ENCODE measurements at regions not wholly inside any gene's neighbourhood (a gene's known extent, or its start where the extent isn't known, plus 50 kb on each side); places are given as distances from the start of the nearest gene placed in this dataset.
A peak's percentile ranks its signal among the peaks of the same experiment; 100 is the strongest.

DNA sequence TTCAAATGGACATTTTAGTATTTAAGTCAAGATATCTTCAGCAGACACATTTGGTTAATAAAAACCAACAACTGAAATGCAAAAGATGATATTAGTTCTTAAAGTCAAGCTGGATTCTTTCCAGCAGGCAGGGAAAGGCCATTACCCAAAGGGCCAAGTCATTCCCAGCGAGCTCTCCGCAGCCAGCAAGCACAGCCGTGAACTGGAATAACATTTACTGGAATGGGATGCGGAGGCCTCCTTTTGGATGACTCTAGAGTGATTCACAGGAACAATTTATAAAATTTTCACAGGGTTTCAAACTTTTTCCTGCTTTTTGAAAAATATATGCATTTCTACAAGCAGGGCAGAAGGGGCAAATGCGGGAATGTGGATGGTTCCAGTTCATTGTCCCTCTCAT lies 76.6 kb upstream of the DAB2 start:
- peak; percentile 61 for DNase-seq
- intact Hi-C loops (cut with DNase I; ENCODE audit: low total_unique reads) = no loop called here
- Histone ChIP-seq H3K4me1 (no peaks in the 10 kb centered on the region), H3K27ac (peak overlapping the region in 1 of 2 donors; percentile 18), H3K36me3 (ENCODE audit: low read depth, missing control alignments) (no peaks in the 10 kb centered on the region), H3K9me3 (no peaks in the 10 kb centered on the region), H3K4me3 (no peak overlapping the region), H3K27me3 (no peaks in the 10 kb centered on the region)
- no peak for TF ChIP-seq POLR2A (IDR thresholded peaks at IDR 0.05)
- TF ChIP-seq, protein P1, sequence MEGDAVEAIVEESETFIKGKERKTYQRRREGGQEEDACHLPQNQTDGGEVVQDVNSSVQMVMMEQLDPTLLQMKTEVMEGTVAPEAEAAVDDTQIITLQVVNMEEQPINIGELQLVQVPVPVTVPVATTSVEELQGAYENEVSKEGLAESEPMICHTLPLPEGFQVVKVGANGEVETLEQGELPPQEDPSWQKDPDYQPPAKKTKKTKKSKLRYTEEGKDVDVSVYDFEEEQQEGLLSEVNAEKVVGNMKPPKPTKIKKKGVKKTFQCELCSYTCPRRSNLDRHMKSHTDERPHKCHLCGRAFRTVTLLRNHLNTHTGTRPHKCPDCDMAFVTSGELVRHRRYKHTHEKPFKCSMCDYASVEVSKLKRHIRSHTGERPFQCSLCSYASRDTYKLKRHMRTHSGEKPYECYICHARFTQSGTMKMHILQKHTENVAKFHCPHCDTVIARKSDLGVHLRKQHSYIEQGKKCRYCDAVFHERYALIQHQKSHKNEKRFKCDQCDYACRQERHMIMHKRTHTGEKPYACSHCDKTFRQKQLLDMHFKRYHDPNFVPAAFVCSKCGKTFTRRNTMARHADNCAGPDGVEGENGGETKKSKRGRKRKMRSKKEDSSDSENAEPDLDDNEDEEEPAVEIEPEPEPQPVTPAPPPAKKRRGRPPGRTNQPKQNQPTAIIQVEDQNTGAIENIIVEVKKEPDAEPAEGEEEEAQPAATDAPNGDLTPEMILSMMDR (IDR thresholded peaks at IDR 0.05) = no peak
- 56 to 64% methylated on average over 5 of the region's 5 CpGs for WGBS, 2 donors

DNA sequence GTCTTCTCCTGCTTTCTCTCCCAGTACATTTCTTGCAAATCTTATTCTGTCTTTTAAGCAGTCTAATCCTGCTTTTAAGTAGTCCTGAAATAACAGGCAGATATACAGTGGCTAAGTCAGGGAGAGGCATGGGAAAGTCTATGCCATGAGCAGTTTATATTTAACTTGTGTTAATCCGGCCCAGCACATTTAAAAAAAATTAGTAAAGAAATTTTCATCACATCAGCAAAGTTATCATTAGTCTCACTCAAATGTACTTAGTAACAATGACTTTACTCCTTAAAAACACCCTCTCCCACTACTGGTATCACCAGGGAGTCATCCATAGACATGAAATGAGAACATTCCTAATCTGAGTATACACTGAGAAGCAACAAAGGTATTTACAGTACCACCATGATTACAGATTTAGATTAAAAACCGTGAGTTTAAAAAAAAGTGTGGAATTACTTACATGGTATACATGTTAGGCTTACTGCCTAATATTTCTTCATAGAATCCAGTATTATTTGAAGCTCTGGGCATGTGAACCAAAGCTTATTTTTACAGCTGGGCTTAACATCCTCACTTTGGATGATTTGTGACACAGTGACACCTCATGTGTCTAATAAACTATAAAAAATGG lies 75.9 kb upstream of the DAB2 start:
- intact Hi-C loops (cut with DNase I; ENCODE audit: low total_unique reads) = no loop called here
- Histone ChIP-seq H3K4me3 (no peak overlapping the region), H3K9me3 (no peaks in the 10 kb centered on the region), H3K27ac (no peak overlapping the region), H3K36me3 (ENCODE audit: low read depth, missing control alignments) (no peaks in the 10 kb centered on the region), H3K27me3 (no peaks in the 10 kb centered on the region), H3K4me1 (no peaks in the 10 kb centered on the region)
- TF ChIP-seq, protein P1 (IDR thresholded peaks at IDR 0.05) = no peak
- TF ChIP-seq POLR2A (IDR thresholded peaks at IDR 0.05) = no peak
- DNase-seq = no peak
- 53 to 62% methylated on average over 2 of the region's 2 CpGs for whole genome bisulfite sequencing, 2 donors

DNA sequence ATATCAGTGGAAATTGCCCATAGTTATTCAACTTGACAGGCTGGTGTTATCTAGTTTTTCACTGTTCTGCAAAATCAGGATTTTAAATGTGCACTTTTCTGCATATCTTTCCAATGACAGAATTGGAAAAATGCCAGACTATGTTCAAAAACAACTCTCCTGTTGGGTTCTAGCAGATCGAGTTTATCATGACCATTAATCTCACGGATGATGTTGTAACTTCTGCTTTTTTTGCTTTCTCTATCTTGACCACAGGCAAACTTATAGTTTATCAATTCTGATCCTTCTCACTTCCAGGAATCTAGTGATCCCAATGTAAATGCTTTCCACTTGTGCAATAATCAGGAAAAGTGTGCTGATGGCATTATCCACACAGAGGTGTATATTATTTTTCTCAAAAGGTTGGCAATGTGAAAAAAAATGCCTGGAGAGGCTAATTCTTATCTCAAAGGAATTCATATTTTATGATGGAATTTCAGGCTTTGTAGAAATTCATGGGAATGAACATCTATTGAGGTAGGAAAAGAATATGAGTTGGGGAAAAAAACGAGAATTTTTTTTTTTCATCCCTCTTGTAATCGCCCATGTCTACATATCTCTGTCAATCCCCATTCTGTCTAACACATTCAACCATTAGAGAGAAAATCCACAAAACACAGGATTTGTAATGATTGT lies 73.6 kb upstream of the DAB2 start:
- Histone ChIP-seq H3K4me3 (no peak overlapping the region), H3K36me3 (ENCODE audit: low read depth, missing control alignments) (no peaks in the 10 kb centered on the region), H3K27me3 (no peaks in the 10 kb centered on the region), H3K27ac (no peak overlapping the region), H3K4me1 (peaks cover 3% of the 10 kb centered on the region), H3K9me3 (no peaks in the 10 kb centered on the region)
- DNase-seq = no peak
- TF ChIP-seq POLR2A (IDR thresholded peaks at IDR 0.05) = no peak
- TF ChIP-seq, protein P1 (IDR thresholded peaks at IDR 0.05) = no peak
- intact Hi-C loops (cut with DNase I; ENCODE audit: low total_unique reads) = no loop called here
- 63 to 64% methylated on average over 4 of the region's 4 CpGs for WGBS, 2 donors

DNA sequence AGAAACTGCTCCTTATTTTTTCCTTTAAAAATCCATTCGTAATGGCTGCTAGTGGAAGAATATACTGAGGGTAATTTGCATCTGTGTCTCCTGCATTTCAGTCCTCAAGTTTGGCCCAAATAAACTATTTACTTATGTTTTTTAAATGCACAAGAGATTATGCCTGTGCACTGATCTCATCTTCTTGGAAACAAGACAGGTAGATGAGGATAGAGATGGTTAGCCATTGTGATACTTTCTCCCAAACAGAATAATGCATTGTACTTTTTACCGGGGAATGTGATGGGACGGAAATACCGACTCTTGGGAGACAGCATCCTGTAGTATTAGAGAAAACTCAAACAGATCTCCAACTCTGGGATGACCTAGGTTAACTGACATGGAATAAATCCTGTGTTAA lies 72.5 kb upstream of the DAB2 start:
- Histone ChIP-seq H3K4me1 (peaks cover 3% of the 10 kb centered on the region), H3K9me3 (no peaks in the 10 kb centered on the region), H3K4me3 (no peak overlapping the region), H3K36me3 (ENCODE audit: low read depth, missing control alignments) (no peaks in the 10 kb centered on the region), H3K27ac (no peak overlapping the region), H3K27me3 (no peaks in the 10 kb centered on the region)
- intact Hi-C loops (cut with DNase I; ENCODE audit: low total_unique reads) = no loop called here
- 85 to 92% methylated on average over 4 of the region's 4 CpGs for WGBS, 2 donors
- DNase-seq = no peak
- TF ChIP-seq POLR2A (IDR thresholded peaks at IDR 0.05) = no peak
- TF ChIP-seq, protein P1 (IDR thresholded peaks at IDR 0.05) = no peak

DNA sequence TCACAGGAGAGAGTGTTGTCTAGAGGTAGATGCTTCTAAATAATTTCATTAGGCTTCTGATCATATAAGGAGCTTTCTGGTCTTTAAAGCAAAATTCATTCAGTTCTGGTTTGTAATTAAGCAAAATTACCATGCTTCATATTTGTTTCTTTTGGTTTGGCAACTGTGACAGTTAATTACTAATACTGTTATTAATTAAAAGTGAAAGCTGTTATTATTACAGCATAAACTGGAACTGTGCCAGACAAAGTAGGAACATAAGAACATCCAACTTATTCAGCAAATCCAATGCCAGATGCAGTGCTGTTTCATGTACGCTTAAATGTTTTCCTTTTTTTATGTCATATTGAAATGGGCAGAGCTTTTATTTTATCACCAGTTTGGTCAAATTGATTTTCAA lies 70.4 kb upstream of the DAB2 start:
- intact Hi-C loops (cut with DNase I; ENCODE audit: low total_unique reads) = no loop called here
- DNase-seq = no peak
- no peak overlapping the region for H3K27ac ChIP-seq
- no peaks in the 10 kb centered on the region for H3K9me3 ChIP-seq
- 45 to 53% methylated on average over 1 of the region's 1 CpG for WGBS, 2 donors
- no peak for TF ChIP-seq POLR2A (IDR thresholded peaks at IDR 0.05)
- TF ChIP-seq, protein P1 (IDR thresholded peaks at IDR 0.05) = no peak
- H3K27me3 ChIP-seq = no peaks in the 10 kb centered on the region
- no peak overlapping the region for H3K4me3 ChIP-seq
- H3K36me3 ChIP-seq (ENCODE audit: low read depth, missing control alignments) = no peaks in the 10 kb centered on the region
- peaks cover 3% of the 10 kb centered on the region for H3K4me1 ChIP-seq

Data from testis (tissue), 2 donors.